Hepatocyte (in vitro differentiated cells): ENCODE measurements at regions not wholly inside any gene's neighbourhood (a gene's known extent, or its start where the extent isn't known, plus 50 kb on each side); places are given as distances from the start of the nearest gene placed in this dataset.

ENCODE experiments used
- EZH2 ChIP-seq: fragments of 200-600 bp; sonication (generic); IDR thresholded peaks from 2 replicates; pipeline ENCODE4 v1.6.1; 2016; ENCODE audit warnings: antibody characterized with exemption, mild to moderate bottlenecking, borderline replicate concordance
- EZH2phosphoT487 ChIP-seq: fragments of 200-600 bp; sonication (generic); IDR thresholded peaks from one replicate; pipeline ENCODE4 v1.6.1; 2018; ENCODE audit warnings: antibody characterized with exemption, mild to moderate bottlenecking, low read depth, moderate library complexity; ENCODE audit not compliant: unreplicated experiment, severe bottlenecking
- TF ChIP-seq, protein P1 (sequence below): fragments of 200-600 bp; sonication (generic); IDR thresholded peaks from 2 replicates; pipeline ENCODE4 v1.5.1; 2016; ENCODE audit warnings: antibody characterized with exemption, mild to moderate bottlenecking; ENCODE audit not compliant: poor library complexity

DNA sequence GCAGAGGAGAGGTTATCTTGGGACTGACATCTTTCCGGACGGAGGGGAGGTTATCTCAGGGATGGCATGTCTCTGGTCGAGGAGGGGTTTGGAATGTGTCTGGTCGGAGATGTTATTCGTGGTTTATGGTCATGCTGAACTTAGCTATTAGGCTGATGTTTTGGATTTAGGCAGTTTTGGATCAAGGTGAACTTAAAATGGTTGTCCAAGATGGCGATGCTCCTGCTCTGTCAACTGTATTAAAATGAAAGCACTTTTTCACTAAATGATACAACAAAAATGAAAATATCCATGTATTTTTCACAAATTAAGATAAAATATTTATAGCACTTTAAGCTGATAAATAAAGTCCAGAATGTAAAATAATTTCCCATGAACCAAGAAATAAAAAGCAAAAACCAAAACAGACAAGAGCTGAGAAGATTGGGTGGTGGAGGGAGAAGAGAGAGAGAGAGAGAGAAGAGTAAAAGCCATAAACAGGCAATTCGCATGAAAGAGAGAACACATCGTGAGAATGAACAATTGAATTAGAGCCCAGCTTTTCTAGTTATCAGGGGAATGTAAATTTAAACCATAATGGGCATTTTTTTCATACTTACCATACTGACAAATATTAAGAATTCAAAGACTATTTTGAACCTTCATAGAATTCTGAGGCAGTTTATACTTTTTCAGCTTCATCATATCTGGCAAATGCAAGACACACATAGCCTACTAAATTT lies 2236.0 kb upstream of the AGA start:
- TF ChIP-seq, protein P1, sequence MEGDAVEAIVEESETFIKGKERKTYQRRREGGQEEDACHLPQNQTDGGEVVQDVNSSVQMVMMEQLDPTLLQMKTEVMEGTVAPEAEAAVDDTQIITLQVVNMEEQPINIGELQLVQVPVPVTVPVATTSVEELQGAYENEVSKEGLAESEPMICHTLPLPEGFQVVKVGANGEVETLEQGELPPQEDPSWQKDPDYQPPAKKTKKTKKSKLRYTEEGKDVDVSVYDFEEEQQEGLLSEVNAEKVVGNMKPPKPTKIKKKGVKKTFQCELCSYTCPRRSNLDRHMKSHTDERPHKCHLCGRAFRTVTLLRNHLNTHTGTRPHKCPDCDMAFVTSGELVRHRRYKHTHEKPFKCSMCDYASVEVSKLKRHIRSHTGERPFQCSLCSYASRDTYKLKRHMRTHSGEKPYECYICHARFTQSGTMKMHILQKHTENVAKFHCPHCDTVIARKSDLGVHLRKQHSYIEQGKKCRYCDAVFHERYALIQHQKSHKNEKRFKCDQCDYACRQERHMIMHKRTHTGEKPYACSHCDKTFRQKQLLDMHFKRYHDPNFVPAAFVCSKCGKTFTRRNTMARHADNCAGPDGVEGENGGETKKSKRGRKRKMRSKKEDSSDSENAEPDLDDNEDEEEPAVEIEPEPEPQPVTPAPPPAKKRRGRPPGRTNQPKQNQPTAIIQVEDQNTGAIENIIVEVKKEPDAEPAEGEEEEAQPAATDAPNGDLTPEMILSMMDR, result no peak
- TF ChIP-seq EZH2 (no peak), EZH2phosphoT487 (no peak)
